ENCODE measurements at regions not wholly inside any gene's neighbourhood (a gene's known extent, or its start where the extent isn't known, plus 50 kb on each side); places are given as distances from the start of the nearest gene placed in this dataset.

GRCh38 chr3:177693616-177694264 lies 496.5 kb upstream of the TBL1XR1 start:
- H3K27ac Mint-ChIP-seq = peak overlapping the region; percentile 79 to 82 (median 81)
- H3K27me3 Mint-ChIP-seq (ENCODE audit: low read depth) = no peaks in the 10 kb centered on the region
- H3K9me3 Mint-ChIP-seq = no peaks in the 10 kb centered on the region
- no peaks in the 10 kb centered on the region for H3K36me3 Mint-ChIP-seq (ENCODE audit: low read depth)
- peaks cover 17% of the 10 kb centered on the region for H3K4me1 Mint-ChIP-seq
- TF ChIP-seq CTCF (IDR thresholded peaks at IDR 0.05; ENCODE audit: unreplicated experiment in 3 of 3) = no peak
- no peak overlapping the region for H3K4me3 Mint-ChIP-seq

- Mint-ChIP-seq H3K27ac (peak overlapping the region; percentile 79 to 82 (median 81)), H3K4me1 (peaks cover 17% of the 10 kb centered on the region)
These were observed 497.0 kb upstream of the TBL1XR1 start for GRCh38 chr3:177694316-177694715.

GRCh38 chr3:177694951-177695350 lies 497.7 kb upstream of the TBL1XR1 start:
- no peaks in the 10 kb centered on the region for H3K27me3 Mint-ChIP-seq (ENCODE audit: low read depth)
- H3K27ac Mint-ChIP-seq = peak overlapping the region; percentile 79 to 82 (median 81)
- H3K9me3 Mint-ChIP-seq = no peaks in the 10 kb centered on the region
- no peaks in the 10 kb centered on the region for H3K36me3 Mint-ChIP-seq (ENCODE audit: low read depth)
- no peak overlapping the region for H3K4me3 Mint-ChIP-seq
- H3K4me1 Mint-ChIP-seq = peaks cover 17% of the 10 kb centered on the region
- no peak for TF ChIP-seq CTCF (IDR thresholded peaks at IDR 0.05; ENCODE audit: unreplicated experiment in 3 of 3)

More at GRCh38 chr3:177694316-177694715, 497.0 kb upstream of the TBL1XR1 start:
- Mint-ChIP-seq H3K27me3 (ENCODE audit: low read depth) (no peaks in the 10 kb centered on the region), H3K36me3 (ENCODE audit: low read depth) (no peaks in the 10 kb centered on the region), H3K4me3 (no peak overlapping the region), H3K9me3 (no peaks in the 10 kb centered on the region)
- TF ChIP-seq CTCF (IDR thresholded peaks at IDR 0.05; ENCODE audit: unreplicated experiment in 3 of 3) = no peak

GRCh38 chr3:177700117-177700516 lies 502.8 kb upstream of the TBL1XR1 start:
- TF ChIP-seq CTCF (IDR thresholded peaks at IDR 0.05; ENCODE audit: unreplicated experiment in 3 of 3) = no peak
- no peaks in the 10 kb centered on the region for H3K27me3 Mint-ChIP-seq (ENCODE audit: low read depth)
- no peak overlapping the region for H3K27ac Mint-ChIP-seq
- no peaks in the 10 kb centered on the region for H3K36me3 Mint-ChIP-seq (ENCODE audit: low read depth)
- no peaks in the 10 kb centered on the region for H3K9me3 Mint-ChIP-seq
- peaks cover 23% of the 10 kb centered on the region for H3K4me1 Mint-ChIP-seq
- no peak overlapping the region for H3K4me3 Mint-ChIP-seq

- Mint-ChIP-seq H3K9me3 (no peaks in the 10 kb centered on the region), H3K36me3 (ENCODE audit: low read depth) (no peaks in the 10 kb centered on the region), H3K27ac (no peak overlapping the region), H3K4me3 (no peak overlapping the region), H3K4me1 (peaks cover 46% of the 10 kb centered on the region), H3K27me3 (ENCODE audit: low read depth) (no peaks in the 10 kb centered on the region)
- TF ChIP-seq CTCF (IDR thresholded peaks at IDR 0.05; ENCODE audit: unreplicated experiment in 3 of 3) = no peak
These were observed 506.5 kb upstream of the TBL1XR1 start for GRCh38 chr3:177703788-177704187.

Measured in nephron (organoid).